ENCODE measurements at regions not wholly inside any gene's neighbourhood (a gene's known extent, or its start where the extent isn't known, plus 50 kb on each side); places are given as distances from the start of the nearest gene placed in this dataset.

DNA sequence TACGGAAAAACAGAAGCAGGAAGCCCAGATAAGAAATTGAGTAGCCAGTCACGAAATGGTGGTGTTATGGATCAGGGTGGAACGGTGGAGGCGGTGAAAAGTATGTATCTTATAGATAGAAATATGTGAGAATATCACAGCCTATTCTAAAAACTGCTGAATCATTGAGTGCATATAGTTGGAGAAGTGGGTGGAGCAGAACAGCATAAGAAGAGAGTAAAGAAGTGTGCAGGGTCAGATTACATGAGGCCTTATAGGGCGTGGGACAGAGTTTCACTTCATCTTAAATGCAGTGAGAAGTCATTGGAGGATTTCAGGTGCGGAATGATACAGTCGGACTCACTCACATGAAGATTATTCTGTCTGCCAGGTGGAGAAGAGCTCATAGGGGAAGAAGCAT, 293.1 kb downstream of the TRIML1 start:
- TF ChIP-seq SP1 (IDR thresholded peaks at IDR 0.05; ENCODE audit: low read depth): no peak
- no peak for TF ChIP-seq TCF7L2 (IDR thresholded peaks at IDR 0.05; ENCODE audit: borderline replicate concordance, extremely low read depth, insufficient read depth, insufficient read length)
- TF ChIP-seq SRF (IDR thresholded peaks at IDR 0.05; ENCODE audit: low read depth): no peak
- TF ChIP-seq POLR2AphosphoS5 (IDR thresholded peaks at IDR 0.05; ENCODE audit: low read depth, low read length): no peak
- TF ChIP-seq ZNF274 (IDR thresholded peaks at IDR 0.05; ENCODE audit: low read depth, low read length): no peak
- TF ChIP-seq EZH2phosphoT487 (IDR thresholded peaks at IDR 0.05; ENCODE audit: borderline replicate concordance): no peak
- TF ChIP-seq POLR2A (IDR thresholded peaks at IDR 0.05; ENCODE audit: borderline replicate concordance, extremely low read depth, insufficient read depth, insufficient read length): no peak
- TF ChIP-seq, protein P1, sequence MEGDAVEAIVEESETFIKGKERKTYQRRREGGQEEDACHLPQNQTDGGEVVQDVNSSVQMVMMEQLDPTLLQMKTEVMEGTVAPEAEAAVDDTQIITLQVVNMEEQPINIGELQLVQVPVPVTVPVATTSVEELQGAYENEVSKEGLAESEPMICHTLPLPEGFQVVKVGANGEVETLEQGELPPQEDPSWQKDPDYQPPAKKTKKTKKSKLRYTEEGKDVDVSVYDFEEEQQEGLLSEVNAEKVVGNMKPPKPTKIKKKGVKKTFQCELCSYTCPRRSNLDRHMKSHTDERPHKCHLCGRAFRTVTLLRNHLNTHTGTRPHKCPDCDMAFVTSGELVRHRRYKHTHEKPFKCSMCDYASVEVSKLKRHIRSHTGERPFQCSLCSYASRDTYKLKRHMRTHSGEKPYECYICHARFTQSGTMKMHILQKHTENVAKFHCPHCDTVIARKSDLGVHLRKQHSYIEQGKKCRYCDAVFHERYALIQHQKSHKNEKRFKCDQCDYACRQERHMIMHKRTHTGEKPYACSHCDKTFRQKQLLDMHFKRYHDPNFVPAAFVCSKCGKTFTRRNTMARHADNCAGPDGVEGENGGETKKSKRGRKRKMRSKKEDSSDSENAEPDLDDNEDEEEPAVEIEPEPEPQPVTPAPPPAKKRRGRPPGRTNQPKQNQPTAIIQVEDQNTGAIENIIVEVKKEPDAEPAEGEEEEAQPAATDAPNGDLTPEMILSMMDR (IDR thresholded peaks at IDR 0.05 in 2 of 3, conservative IDR thresholded peaks at IDR 0.05 in 1 of 3; ENCODE audit: borderline replicate concordance in 1 of 3, insufficient read depth in 1 of 3, low read depth in 2 of 3, low read length in 2 of 3): no peak
- no peak for TF ChIP-seq EZH2 (IDR thresholded peaks at IDR 0.05)
